HL-60 (cell line): ENCODE measurements at regions not wholly inside any gene's neighbourhood (a gene's known extent, or its start where the extent isn't known, plus 50 kb on each side); places are given as distances from the start of the nearest gene placed in this dataset.

Experiments used
- DNase-seq, 2 experiments: peaks; one replicate each; pipeline ENCODE4 v3.0.0-alpha.2; 2010 to 2020; ENCODE audit warnings: low read depth in 1 of 2, low spot score in 1 of 2
- H3K27ac ChIP-seq: fragments of 250-450 bp; sonication (Bioruptor Pico); replicated peaks from 2 replicates; pipeline ENCODE4 v1.5.1; 2020; ENCODE audit warnings: mild to moderate bottlenecking, moderate library complexity
- H3K27me3 ChIP-seq: fragments of 250-450 bp; sonication (Bioruptor Pico); 2 replicates; pipeline ENCODE4 v1.5.1; 2021; ENCODE audit warnings: mild to moderate bottlenecking, moderate library complexity; ENCODE audit not compliant: insufficient read depth, poor library complexity, severe bottlenecking
- H3K4me3 ChIP-seq: replicated peaks from 2 replicates; pipeline ENCODE4 v1.5.1; 2011; ENCODE audit warnings: mild to moderate bottlenecking, control low read depth, low read length; ENCODE audit not compliant: insufficient read depth
- CTCF ChIP-seq: IDR thresholded peaks from one replicate; pipeline ENCODE4 v1.5.1; 2011; ENCODE audit warnings: low read length, control low read depth, inconsistent platforms; ENCODE audit not compliant: insufficient read depth
- GABPA ChIP-seq: IDR thresholded peaks from 2 replicates; pipeline ENCODE4 v1.6.1; 2012; ENCODE audit warnings: low read depth
- POLR2AphosphoS5 ChIP-seq: IDR thresholded peaks from 2 replicates; pipeline ENCODE4 v1.6.1; 2012; ENCODE audit warnings: low read depth
- REST ChIP-seq: IDR thresholded peaks from 2 replicates; pipeline ENCODE4 v1.6.1; 2012; ENCODE audit warnings: low read depth; ENCODE audit not compliant: insufficient replicate concordance
- SPI1 ChIP-seq: IDR thresholded peaks from 2 replicates; pipeline ENCODE4 v1.6.1; 2012; ENCODE audit warnings: low read depth, mild to moderate bottlenecking, borderline replicate concordance

- TF ChIP-seq CTCF, result no peak
- no peak for DNase-seq
- Histone ChIP-seq H3K27me3 (no peaks in the 10 kb centered on the region), H3K27ac (no peak overlapping the region), H3K4me3 (no peak overlapping the region)
Observed at GRCh38 chr10:7102084-7102483, 308.8 kb downstream of the SFMBT2 start.

- Histone ChIP-seq H3K4me3 (no peak overlapping the region), H3K27me3 (no peaks in the 10 kb centered on the region), H3K27ac (no peak overlapping the region)
- DNase-seq, result no peak
- TF ChIP-seq SPI1, result no peak
- no peak for TF ChIP-seq POLR2AphosphoS5
- TF ChIP-seq GABPA, result no peak
- no peak for TF ChIP-seq CTCF
- TF ChIP-seq REST, result no peak
Observed at GRCh38 chr10:7101451-7101850, 309.4 kb downstream of the SFMBT2 start.

- Histone ChIP-seq H3K27ac (no peak overlapping the region), H3K27me3 (no peaks in the 10 kb centered on the region), H3K4me3 (no peak overlapping the region)
- TF ChIP-seq SPI1, result no peak
- no peak for TF ChIP-seq REST
- no peak for TF ChIP-seq POLR2AphosphoS5
- TF ChIP-seq CTCF, result no peak
- TF ChIP-seq GABPA, result no peak
- DNase-seq, result no peak
Observed at GRCh38 chr10:7100032-7100702, 310.7 kb downstream of the SFMBT2 start.

GRCh38 chr10:7098160-7098762 lies 312.6 kb downstream of the SFMBT2 start:
- no peak overlapping the region for H3K27ac ChIP-seq
- no peak overlapping the region for H3K4me3 ChIP-seq
- DNase-seq, result no peak
- H3K27me3 ChIP-seq, result no peaks in the 10 kb centered on the region
- no peak for TF ChIP-seq CTCF
- TF ChIP-seq REST, result no peak
- TF ChIP-seq GABPA, result no peak
- no peak for TF ChIP-seq POLR2AphosphoS5
- TF ChIP-seq SPI1, result no peak
